Astrocyte of the cerebellum (primary cell): ENCODE measurements at regions not wholly inside any gene's neighbourhood (a gene's known extent, or its start where the extent isn't known, plus 50 kb on each side); places are given as distances from the start of the nearest gene placed in this dataset.

Experiments used
- DNase-seq: peaks from one replicate; pipeline ENCODE4 v3.0.0-alpha.2; 2011; ENCODE audit warnings: low read depth
- H3K4me3 ChIP-seq: 2 replicates; pipeline ENCODE4 v1.5.1; 2011; ENCODE audit warnings: mild to moderate bottlenecking, low read depth, low read length, moderate library complexity
- in situ Hi-C: cut with HindIII; loops from 2 replicates; pipeline ENCODE4 v1.10.0; 2017; ENCODE audit warnings: low sequenced_read_pairs
- TF ChIP-seq, protein P1 (sequence below): IDR thresholded peaks from 2 replicates; pipeline ENCODE4 v1.5.1; 2012; ENCODE audit warnings: low read length, low read depth, moderate library complexity, mild to moderate bottlenecking; ENCODE audit errors: missing control alignments

DNA sequence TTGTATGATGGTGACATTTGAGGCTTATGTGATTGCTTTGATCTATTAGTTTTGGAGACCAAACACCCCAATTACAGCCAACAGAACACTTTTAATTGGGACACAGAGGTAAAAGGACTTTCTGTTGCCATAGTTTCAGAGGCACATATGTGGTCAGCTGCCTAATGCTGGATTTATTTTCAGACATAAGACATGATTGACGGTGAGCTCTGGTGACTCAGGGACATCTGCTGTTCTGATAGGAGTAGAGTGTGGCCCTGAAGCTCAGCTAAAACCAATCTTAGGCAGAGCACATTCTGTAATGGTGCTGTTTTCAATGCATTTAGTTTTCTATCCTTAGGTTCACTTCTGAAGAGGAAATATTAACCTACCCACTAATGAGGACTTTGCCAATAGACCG, 247.1 kb downstream of the UTP18 start:
- no peak for DNase-seq
- H3K4me3 ChIP-seq = no peak overlapping the region
- TF ChIP-seq, protein P1, sequence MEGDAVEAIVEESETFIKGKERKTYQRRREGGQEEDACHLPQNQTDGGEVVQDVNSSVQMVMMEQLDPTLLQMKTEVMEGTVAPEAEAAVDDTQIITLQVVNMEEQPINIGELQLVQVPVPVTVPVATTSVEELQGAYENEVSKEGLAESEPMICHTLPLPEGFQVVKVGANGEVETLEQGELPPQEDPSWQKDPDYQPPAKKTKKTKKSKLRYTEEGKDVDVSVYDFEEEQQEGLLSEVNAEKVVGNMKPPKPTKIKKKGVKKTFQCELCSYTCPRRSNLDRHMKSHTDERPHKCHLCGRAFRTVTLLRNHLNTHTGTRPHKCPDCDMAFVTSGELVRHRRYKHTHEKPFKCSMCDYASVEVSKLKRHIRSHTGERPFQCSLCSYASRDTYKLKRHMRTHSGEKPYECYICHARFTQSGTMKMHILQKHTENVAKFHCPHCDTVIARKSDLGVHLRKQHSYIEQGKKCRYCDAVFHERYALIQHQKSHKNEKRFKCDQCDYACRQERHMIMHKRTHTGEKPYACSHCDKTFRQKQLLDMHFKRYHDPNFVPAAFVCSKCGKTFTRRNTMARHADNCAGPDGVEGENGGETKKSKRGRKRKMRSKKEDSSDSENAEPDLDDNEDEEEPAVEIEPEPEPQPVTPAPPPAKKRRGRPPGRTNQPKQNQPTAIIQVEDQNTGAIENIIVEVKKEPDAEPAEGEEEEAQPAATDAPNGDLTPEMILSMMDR = no peak
- in situ Hi-C loops = no loop called here

DNA sequence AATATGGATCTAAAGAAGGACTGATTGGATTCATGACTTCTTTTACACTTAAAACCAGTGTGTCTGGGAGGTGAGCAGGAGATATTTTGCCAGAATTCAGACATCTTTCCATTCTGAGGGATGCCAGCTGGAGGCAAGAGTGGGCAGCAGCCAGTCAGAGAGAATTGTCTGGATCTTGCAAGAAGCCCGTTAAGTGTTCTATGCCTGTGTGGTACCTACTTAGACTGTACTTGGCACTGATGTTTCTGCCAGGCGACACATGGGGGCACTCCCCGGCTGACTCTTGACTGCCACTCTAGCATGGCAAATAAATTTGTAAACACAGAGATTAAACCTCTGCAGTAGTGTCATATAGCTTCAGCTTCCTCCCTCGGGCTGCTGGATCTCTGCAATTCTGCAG, 247.7 kb downstream of the UTP18 start:
- in situ Hi-C loops = no loop called here
- no peak for DNase-seq
- no peak overlapping the region for H3K4me3 ChIP-seq
- TF ChIP-seq, protein P1 = no peak

DNA sequence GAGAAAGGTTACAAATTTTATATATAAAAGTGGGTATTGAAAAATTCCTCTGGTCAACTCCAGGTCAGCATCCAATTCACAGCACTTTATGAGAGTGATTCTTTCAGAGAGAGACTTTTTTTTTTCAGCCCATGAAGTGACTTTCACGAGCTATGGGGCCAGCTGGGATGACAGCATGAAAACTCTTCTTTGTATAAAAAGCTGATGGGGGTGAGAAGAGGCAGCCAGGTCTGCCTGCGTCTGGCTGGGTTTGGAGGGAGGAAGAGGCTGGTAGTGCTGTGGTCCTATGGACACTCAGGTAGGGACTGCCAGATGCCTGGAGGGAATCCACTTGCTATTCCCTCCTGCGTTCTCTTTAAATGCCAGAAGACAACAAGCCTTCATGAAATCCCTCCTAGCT, 250.6 kb downstream of the UTP18 start:
- no peak for DNase-seq
- TF ChIP-seq, protein P1 = no peak
- in situ Hi-C loops = loop anchor here (5.0 kb wide), 1 partner anchor 106 kb away; no protein-coding TSS in a partner anchor
- H3K4me3 ChIP-seq = no peak overlapping the region

DNA sequence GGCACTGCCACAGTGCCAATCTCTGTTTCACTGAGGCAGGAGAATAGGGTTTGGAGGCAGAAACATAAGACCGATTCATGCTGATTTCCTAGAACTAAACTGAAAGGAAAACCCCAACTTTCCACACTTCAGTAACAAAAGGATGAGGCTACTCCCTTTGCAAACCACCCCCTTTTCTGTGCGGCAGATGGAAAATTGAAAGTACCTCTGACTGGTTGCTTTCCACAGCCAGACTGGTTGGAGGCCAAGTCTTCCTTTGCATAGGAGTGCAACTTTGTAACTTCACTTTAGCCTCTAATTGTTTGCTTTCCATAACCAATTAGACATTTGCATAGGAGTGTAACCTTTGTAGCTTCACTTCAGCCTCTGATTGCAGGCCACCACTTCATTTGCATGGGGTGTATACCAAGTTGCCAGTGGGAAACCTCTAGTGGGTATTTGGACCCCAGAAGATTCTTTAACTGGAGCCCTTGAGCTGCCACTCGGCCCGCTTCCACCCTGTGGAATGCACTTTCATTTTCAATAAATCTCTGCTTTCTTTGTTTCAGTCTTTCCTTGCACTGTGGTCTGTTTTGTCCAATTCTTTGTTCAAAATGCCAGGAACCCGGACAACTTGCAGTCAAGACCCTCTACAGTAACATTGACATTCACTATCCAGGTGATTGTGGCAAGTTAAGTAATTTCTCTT, 252.0 kb downstream of the UTP18 start:
- in situ Hi-C loops = loop anchor here (5.0 kb wide), 1 partner anchor 105 kb away; no protein-coding TSS in a partner anchor
- H3K4me3 ChIP-seq = no peak overlapping the region
- TF ChIP-seq, protein P1 = no peak
- no peak for DNase-seq

DNA sequence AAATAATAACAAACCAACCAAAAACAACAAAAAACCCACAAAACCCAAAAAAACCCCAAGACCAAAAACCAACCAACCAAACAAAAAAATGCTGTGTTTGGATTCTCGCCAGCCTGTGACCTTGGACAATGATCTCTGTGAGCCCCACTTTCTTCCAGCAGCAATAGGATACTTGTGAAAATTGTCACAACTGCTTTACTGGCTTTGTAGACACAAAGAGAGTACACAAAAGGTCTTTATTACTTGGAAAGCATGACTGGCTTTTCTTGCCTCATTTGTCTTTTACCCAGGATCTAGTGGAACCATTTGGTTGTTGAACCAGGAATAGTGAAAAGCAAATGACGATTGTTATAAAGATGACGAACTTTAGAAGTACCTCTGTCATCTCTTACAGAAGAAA, 256.6 kb downstream of the UTP18 start:
- in situ Hi-C loops = loop anchor here (5.0 kb wide), 1 partner anchor 50 kb away; no protein-coding TSS in a partner anchor
- TF ChIP-seq, protein P1 = no peak
- H3K4me3 ChIP-seq = no peak overlapping the region
- DNase-seq = no peak

DNA sequence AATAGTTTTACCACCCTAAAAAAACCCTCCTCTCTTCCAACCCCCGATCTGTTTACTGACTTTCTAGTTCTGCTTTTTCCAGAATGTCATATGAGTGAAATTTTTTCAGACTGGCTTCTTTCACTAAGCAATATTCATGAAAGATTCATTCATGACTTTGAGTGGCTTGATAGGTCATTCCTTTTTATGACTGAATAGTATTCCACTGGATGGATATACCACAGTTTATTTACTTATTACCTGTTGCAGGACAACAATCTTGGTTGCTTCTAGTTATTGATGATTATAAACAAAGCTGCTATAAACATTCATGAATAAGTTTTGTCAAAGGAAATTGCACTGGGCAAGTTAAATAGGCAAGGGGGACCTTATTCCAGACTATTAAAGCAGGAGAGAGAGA, 264.2 kb downstream of the UTP18 start:
- H3K4me3 ChIP-seq = no peak overlapping the region
- in situ Hi-C loops = no loop called here
- TF ChIP-seq, protein P1 = no peak
- DNase-seq = no peak
